ENCODE measurements at regions not wholly inside any gene's neighbourhood (a gene's known extent, or its start where the extent isn't known, plus 50 kb on each side); places are given as distances from the start of the nearest gene placed in this dataset.

- FAIRE-seq, result no peak
Measured at GRCh38 chr20:52708137-52708536, 264.0 kb upstream of the TSHZ2 start.

DNA sequence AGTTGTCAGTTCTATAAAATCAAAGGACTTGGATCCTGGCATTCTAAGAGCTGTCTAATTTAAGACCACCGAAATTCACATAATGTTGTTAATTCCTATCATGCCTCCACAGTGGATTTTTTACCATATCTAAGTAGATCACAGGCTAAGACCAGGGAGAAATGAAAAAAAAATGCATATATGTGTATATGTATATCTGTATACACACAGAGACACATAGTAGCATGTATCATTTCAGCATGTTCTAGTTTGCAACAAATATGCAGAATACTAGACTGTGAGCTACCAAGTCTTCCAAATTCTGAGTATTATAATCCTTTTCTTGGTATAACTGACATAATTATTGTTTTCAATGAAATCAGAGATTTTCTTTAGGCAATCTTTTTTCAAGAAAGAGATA is 267.6 kb upstream of the TSHZ2 start:
- no peak for FAIRE-seq

- FAIRE-seq, result no peak
Measured at GRCh38 chr20:52688345-52688744, 283.8 kb upstream of the TSHZ2 start.

- FAIRE-seq, result no peak
Measured at GRCh38 chr20:52684905-52685304, 287.3 kb upstream of the TSHZ2 start.

- FAIRE-seq, result no peak
Measured at GRCh38 chr20:52684176-52684575, 288.0 kb upstream of the TSHZ2 start.

DNA sequence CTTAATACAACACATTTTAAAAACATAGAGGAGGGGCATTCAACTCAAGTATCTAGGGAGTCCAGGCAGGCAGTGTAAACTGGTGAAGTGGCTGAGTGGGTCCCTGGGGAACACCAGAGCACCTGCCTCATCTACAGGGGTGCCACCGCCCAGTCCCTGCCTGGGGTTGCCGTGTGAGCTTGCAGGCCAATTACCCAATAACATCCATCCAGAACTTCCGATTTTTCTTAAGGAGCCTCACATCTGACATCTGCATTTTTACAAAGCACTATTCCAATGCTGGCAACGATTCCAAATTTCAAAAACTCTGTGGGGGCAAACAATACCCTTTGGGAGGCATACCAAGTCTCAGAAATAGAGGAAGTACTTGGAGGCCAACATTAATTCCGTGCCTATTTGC is 288.4 kb upstream of the TSHZ2 start:
- FAIRE-seq, result no peak

GRCh38 chr20:52682237-52682636 is 289.9 kb upstream of the TSHZ2 start:
- no peak for FAIRE-seq

DNA sequence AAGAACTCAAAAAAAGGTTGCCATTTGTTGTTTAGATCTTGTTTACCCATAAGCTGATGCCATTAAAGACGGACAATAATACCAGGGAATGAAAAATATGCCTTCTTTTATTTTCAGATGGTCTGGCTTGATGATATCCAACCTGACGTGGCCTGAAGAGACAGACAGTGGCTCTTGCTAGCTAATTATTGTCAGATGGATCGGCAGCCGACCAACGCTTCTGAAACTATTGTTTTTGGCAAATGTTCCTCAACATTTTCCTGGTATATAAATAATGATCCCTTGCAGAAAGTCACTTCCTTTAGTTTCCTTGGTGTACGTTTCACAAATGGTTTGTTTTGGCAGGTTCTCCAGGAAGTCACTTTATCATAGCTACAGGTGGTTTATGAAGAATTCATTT is 290.9 kb upstream of the TSHZ2 start:
- no peak for FAIRE-seq

DNA sequence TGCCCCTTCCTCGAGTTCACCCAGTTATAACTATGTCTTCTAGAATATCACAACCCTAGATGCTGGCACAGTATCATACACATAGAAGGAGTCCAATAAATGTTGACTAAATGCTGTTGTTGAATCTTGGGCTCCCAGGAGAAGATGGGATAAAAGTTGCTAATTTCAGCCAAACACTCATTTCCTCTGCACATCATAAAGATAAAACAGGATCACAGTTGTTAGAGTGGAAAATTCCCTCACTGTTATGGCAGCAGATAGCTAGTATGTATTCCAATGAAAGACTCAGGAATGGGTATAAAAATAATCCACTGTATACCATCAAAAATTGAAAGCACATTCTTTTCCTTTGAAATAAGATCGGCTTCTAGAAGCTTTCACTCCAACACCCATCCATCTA is 294.9 kb upstream of the TSHZ2 start:
- FAIRE-seq, result no peak

GRCh38 chr20:52676283-52676995 is 295.7 kb upstream of the TSHZ2 start:
- no peak for FAIRE-seq

GRCh38 chr20:52675375-52675774 is 296.8 kb upstream of the TSHZ2 start:
- FAIRE-seq, result no peak

GRCh38 chr20:52668626-52669025 is 303.5 kb upstream of the TSHZ2 start:
- no peak for FAIRE-seq

DNA sequence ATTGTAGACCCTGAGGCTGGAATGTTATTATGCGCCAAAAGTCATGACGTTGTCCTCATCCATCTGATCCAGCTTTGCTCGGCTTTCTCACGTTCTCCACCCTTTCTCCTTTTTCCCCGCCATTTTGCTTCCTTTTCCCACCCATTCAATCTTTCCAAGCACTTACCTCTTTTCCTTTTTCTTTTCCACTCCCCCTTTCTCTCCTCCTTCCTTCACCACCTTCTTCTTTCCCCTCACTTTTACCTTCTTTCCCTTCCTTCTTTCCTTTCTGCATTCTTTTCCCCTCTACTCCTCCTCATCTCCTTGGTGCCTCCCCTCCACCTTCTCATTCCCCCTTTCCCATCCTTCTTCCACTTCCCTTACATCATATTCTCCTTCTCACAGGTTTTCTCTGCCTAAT is 304.8 kb upstream of the TSHZ2 start:
- FAIRE-seq, result no peak

DNA sequence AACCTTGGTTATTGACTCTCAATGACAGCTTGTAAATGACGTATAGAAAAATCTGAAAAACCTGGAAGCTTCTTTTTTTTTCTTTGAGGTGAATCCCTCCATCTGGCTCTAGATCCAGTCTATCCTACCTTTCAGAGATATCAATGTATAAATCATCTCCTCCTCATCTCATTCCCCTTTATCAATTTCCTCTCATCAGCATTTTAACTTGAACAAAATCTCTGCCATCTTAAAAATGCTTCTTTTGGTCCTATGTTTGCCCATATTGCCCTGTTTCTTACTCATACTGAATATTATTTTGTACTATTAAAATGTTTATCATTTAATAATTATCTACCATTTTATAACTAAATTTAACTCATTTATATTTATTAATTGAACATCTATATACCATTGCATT is 306.7 kb upstream of the TSHZ2 start:
- no peak for FAIRE-seq

DNA sequence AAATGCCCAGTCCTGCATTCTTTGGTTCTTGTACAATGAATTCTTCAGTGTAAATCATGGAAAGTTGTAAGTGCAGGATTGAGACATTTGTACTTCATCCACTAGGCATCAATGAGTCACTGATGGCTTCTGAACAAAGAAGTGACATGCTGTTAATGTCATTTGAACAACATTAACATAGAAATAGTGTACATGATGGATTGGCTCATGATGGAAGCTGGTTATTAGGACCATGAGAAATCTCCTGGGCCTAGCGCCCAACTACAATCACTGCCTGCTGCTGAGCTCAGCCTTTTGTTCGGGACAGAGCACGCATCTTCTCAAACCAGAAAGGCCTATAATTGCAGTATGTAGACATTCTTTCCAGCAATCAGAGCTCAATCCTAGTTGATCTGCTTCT is 316.8 kb upstream of the TSHZ2 start:
- FAIRE-seq, result no peak

DNA sequence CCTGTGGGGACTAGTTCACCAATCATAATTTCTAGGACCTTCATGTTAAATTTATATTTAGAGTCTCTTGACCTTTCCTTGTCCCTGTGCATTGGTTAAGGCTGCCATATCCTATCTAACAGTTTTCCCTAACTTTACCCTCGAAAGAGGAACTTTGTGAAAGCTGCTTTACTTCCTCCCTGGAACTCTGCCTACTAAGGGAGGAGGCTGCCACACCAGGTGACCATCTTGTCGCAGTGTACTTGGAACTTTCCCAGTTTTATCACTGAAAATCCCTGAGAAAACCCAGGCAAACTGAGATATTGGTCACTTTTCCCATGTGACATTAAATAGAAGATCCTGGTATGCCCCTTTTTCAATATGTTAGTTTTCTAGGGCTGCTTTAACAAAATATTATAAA is 317.6 kb upstream of the TSHZ2 start:
- FAIRE-seq, result no peak

DNA sequence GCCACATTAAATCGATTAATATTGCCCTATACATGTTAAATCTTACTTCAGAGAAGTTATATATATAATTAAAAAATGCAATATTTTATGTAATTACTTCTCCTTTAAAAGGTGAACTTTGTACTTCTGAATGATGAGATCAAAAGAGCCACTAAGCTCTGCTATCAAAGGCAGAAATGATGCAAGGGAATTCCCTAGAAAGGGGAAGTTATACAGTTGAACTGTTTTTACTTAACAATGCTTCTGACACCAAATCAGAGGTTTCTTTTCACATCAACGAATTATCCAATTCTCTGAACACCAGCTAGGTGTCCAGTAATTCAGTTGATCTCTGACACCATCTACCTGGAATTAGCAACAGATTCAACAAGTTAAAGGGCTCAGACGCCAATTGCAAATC is 319.9 kb upstream of the TSHZ2 start:
- no peak for FAIRE-seq

DNA sequence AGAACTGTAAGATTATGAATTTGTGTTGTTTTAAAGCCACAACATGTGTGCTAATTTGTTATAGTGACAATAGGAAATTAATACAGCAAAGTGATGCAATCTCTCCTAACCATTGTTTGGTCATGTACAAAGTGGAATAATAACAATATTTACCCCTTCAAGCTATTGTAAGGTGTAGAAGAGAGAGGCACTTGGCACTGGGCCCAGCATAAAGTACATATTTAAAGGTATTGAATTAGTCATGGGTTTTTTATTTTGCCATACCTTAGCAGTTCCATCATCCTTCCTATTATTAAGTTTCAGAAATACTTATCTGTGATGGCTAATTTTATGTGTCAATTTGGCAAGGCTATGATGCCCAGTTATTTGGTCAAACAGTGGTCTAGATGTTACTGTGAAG is 322.4 kb upstream of the TSHZ2 start:
- FAIRE-seq, result no peak

- FAIRE-seq, result no peak
Measured at GRCh38 chr20:52645822-52646221, 326.3 kb upstream of the TSHZ2 start.

- no peak for FAIRE-seq
Measured at GRCh38 chr20:52643034-52643433, 329.1 kb upstream of the TSHZ2 start.

DNA sequence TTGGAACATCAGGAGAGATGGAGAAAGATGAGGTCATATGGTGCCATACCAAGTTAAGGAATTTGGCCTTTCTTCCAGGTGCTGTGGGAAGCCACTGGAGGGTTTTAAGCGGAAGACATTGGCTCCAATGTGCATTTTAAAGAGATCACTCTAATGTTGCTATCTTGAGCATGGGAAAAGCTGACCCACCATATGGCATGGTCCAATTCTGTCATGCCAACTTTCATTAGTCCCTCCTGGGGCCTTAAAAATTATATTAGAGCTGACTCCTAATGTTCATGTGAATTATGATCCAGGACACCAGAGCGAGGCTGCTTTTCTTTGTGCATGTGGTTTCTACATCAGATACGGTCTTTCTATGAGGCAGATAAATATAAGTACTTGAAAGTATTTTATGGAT is 335.0 kb upstream of the TSHZ2 start:
- FAIRE-seq, result no peak

DNA sequence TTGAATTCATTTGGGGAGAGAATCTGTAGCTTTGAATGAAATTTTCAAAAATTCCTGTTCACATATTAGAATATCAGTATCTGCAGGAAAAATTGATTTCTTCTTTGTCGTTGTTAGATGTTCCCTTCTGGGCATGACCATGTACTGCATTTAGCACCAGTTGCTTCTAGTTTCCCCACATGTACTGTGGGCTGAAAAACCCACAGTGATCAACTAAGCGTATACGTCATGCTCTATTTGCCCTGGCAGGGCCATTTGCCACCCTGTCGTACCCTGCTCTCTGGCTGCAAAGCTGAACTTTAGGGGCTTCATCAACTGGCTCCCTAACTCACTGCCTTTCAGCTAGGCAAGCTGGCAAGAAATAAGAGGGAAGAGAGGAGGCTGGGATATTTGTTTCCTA is 340.7 kb upstream of the TSHZ2 start:
- FAIRE-seq, result no peak

- FAIRE-seq, result no peak
Measured at GRCh38 chr20:52630138-52630537, 342.0 kb upstream of the TSHZ2 start.

GRCh38 chr20:52624281-52624680 is 347.9 kb upstream of the TSHZ2 start:
- no peak for FAIRE-seq

GRCh38 chr20:52622081-52622480 is 350.1 kb upstream of the TSHZ2 start:
- no peak for FAIRE-seq

GRCh38 chr20:52621401-52621800 is 350.8 kb upstream of the TSHZ2 start:
- no peak for FAIRE-seq

Data from islet of Langerhans (tissue), 1 donor.